ENCODE measurements at regions not wholly inside any gene's neighbourhood (a gene's known extent, or its start where the extent isn't known, plus 50 kb on each side); places are given as distances from the start of the nearest gene placed in this dataset.

GRCh38 chr1:195122497-195122896 lies 1485.7 kb downstream of the KCNT2 start:
- no TSS peak for BruUV-seq (replicated peaks)
- Histone ChIP-seq H3K9me1 (replicated peaks; ENCODE audit: control insufficient read depth, extremely low read depth, insufficient read depth, low read length) (no peaks in the 10 kb centered on the region), H4K20me1 (replicated peaks; ENCODE audit: control insufficient read depth, extremely low read depth, insufficient read depth, low read length) (no peaks in the 10 kb centered on the region), H3K4me3 (replicated peaks in 1 of 3; ENCODE audit: insufficient read depth in 1 of 3, low read depth in 1 of 3, low read length in 3 of 3) (no peak overlapping the region), H3K36me3 (ENCODE audit: control insufficient read depth in 2 of 2, extremely low read depth in 1 of 2, insufficient read depth in 2 of 2, low read length in 2 of 2) (no peaks in the 10 kb centered on the region), H3K27ac (ENCODE audit: insufficient read depth, low read depth, low read length) (no peak overlapping the region), H2AFZ (ENCODE audit: low read depth, low read length) (no peak overlapping the region), H3K79me2 (ENCODE audit: control insufficient read depth, insufficient read depth, low read length) (no peaks in the 10 kb centered on the region), H3K4me1 (ENCODE audit: control insufficient read depth, extremely low read depth, insufficient read depth, low read length) (no peaks in the 10 kb centered on the region), H3K27me3 (ENCODE audit: control insufficient read depth in 2 of 2, insufficient read depth in 2 of 2, low read length in 2 of 2) (no peaks in the 10 kb centered on the region), H3K4me2 (ENCODE audit: insufficient read depth, low read length) (no peak overlapping the region), H3K9me3 (replicated peaks; ENCODE audit: control insufficient read depth, insufficient read depth, low read length) (peaks cover 1% of the 10 kb centered on the region), H3K9ac (replicated peaks; ENCODE audit: extremely low read depth, insufficient read depth, low read length) (no peak overlapping the region)
- ChIA-PET POLR2A (no interaction called here), CTCF (no interaction called here)
- TF ChIP-seq MYC (IDR thresholded peaks at IDR 0.05; ENCODE audit: low read depth, low read length): no peak
- no peak for TF ChIP-seq POLR2AphosphoS5 (IDR thresholded peaks at IDR 0.05; ENCODE audit: insufficient read depth, low read depth, low read length)
- intact Hi-C loops (cut with micrococcal nuclease) (no loop called here), dilution Hi-C loops (cut with MboI; ENCODE audit: extremely low pct_ligation_motif_present, low sequenced_read_pairs) (no loop called here)
- FAIRE-seq: no peak
- no peak for DNase-seq (ENCODE audit: low read depth, low spot score)

- FAIRE-seq: no peak
- TF ChIP-seq JUN (IDR thresholded peaks at IDR 0.05; ENCODE audit: borderline replicate concordance, insufficient read depth, insufficient read length, low read depth) (no peak), POLR2AphosphoS5 (IDR thresholded peaks at IDR 0.05; ENCODE audit: insufficient read depth, low read depth, low read length) (no peak), FOS (IDR thresholded peaks at IDR 0.05; ENCODE audit: borderline replicate concordance, insufficient read depth, low read length) (no peak), GATA2 (IDR thresholded peaks at IDR 0.05; ENCODE audit: insufficient read depth, insufficient read length, low read depth, low read length) (no peak)
- POLR2A ChIA-PET: no interaction called here
Measured at GRCh38 chr1:195113471-195113870, 1494.8 kb downstream of the KCNT2 start.

More at GRCh38 chr1:195113471-195113870, 1494.8 kb downstream of the KCNT2 start:
- dilution Hi-C loops (cut with MboI; ENCODE audit: extremely low pct_ligation_motif_present, low sequenced_read_pairs): no loop called here
- Histone ChIP-seq H3K4me1 (ENCODE audit: control insufficient read depth, extremely low read depth, insufficient read depth, low read length) (no peaks in the 10 kb centered on the region), H3K27me3 (ENCODE audit: control insufficient read depth in 2 of 2, insufficient read depth in 2 of 2, low read length in 2 of 2) (no peaks in the 10 kb centered on the region), H3K4me2 (ENCODE audit: insufficient read depth, low read length) (no peak overlapping the region), H3K9me1 (replicated peaks; ENCODE audit: control insufficient read depth, extremely low read depth, insufficient read depth, low read length) (no peaks in the 10 kb centered on the region), H3K27ac (ENCODE audit: insufficient read depth, low read depth, low read length) (no peak overlapping the region), H3K79me2 (ENCODE audit: control insufficient read depth, insufficient read depth, low read length) (no peaks in the 10 kb centered on the region), H3K9ac (replicated peaks; ENCODE audit: extremely low read depth, insufficient read depth, low read length) (no peak overlapping the region), H4K20me1 (replicated peaks; ENCODE audit: control insufficient read depth, extremely low read depth, insufficient read depth, low read length) (no peaks in the 10 kb centered on the region), H3K36me3 (ENCODE audit: control insufficient read depth in 2 of 2, extremely low read depth in 1 of 2, insufficient read depth in 2 of 2, low read length in 2 of 2) (no peaks in the 10 kb centered on the region), H2AFZ (ENCODE audit: low read depth, low read length) (no peak overlapping the region), H3K4me3 (replicated peaks in 1 of 3; ENCODE audit: insufficient read depth in 1 of 3, low read depth in 1 of 3, low read length in 3 of 3) (no peak overlapping the region), H3K9me3 (replicated peaks; ENCODE audit: control insufficient read depth, insufficient read depth, low read length) (peaks cover 1% of the 10 kb centered on the region)
- CTCF ChIA-PET: no interaction called here
- intact Hi-C loops (cut with micrococcal nuclease): no loop called here
- no peak for DNase-seq (ENCODE audit: low read depth, low spot score)
- no TSS peak for BruUV-seq (replicated peaks)
